ENCODE measurements at regions not wholly inside any gene's neighbourhood (a gene's known extent, or its start where the extent isn't known, plus 50 kb on each side); places are given as distances from the start of the nearest gene placed in this dataset.

GRCh38 chr6:108751851-108752732, 96.1 kb upstream of the ARMC2 start:
- TF ChIP-seq EZH2 (IDR thresholded peaks at IDR 0.05; ENCODE audit: borderline replicate concordance, low read length): no peak
- no peak for TF ChIP-seq CTCF (conservative IDR thresholded peaks at IDR 0.05 in 1 of 2, IDR thresholded peaks at IDR 0.05 in 1 of 2; ENCODE audit: extremely low read depth in 1 of 2, insufficient read depth in 1 of 2, low read depth in 1 of 2, low read length in 2 of 2)
